ENCODE measurements at regions not wholly inside any gene's neighbourhood (a gene's known extent, or its start where the extent isn't known, plus 50 kb on each side); places are given as distances from the start of the nearest gene placed in this dataset.

- TF ChIP-seq CTCF (IDR thresholded peaks at IDR 0.05) (no peak), POLR2A (IDR thresholded peaks at IDR 0.05) (no peak)
Observed at GRCh38 chr18:76055578-76055977, 439.5 kb downstream of the ZNF516 start.
